OCI-M2 (cell line): ENCODE measurements at regions not wholly inside any gene's neighbourhood (a gene's known extent, or its start where the extent isn't known, plus 50 kb on each side); places are given as distances from the start of the nearest gene placed in this dataset.

Source experiments
- DNase-seq: peaks from one replicate; lab custom pipeline; 2025; ENCODE audit not compliant: unreplicated experiment; lab: John Stamatoyannopoulos, UW

DNA sequence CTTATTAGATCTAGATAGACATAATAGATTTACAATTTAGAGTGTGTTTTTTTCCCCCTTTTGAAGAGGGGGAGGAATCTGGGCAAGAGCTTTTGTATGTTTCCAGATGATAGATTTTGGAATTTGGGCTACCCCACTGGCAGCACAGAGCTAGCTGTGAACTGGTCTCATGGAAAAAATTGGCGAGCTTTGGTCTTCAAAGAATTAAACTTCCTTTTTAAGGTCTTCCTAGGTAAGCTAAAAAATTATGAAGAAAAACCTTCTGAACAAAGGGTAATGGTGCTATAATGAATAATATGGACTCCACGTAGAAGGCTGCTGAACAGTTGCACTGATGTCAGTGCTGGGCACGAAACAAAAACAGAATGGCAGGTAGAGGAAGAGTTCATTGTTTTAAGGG, 109.3 kb downstream of the ZIC5 start:
- DNase-seq: no peak

DNA sequence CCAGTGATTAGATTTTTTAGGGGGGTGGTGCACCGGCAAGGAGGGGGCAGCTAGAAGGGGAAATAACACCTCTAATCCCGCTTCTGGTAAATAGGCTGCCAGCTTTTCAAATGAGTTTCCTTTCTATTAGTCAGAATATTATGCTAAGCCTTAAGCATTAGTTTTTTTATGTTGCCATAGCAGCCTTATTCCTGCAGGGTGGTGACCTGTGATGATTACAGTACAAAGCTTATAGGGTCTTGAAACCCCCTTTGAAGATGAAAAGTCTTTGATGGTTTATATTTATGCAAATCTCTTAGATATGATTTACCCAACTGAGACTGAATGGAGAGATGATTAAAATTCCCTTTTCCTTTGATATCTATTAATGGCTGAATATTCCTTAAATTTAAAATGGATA, 109.8 kb downstream of the ZIC5 start:
- DNase-seq: no peak

DNA sequence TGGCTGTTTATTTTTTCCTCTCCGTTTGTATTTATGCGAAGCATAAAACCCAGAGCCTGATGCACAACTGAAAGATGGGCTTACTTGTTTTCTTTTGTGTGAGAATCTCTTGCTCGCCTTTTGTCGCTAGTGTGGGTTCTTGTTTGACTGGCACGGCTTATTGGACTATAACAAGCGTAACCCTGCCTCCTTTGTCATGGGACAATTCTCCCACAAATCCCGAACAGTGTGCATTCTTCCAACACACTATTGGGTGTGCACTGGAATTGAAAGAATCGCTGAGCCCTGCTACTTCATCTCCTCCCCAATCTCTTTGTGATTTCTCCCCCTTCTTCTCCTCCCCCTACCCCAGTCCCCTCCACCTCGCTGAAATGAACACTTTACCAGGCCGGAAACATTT, 110.8 kb downstream of the ZIC5 start:
- DNase-seq: no peak

DNA sequence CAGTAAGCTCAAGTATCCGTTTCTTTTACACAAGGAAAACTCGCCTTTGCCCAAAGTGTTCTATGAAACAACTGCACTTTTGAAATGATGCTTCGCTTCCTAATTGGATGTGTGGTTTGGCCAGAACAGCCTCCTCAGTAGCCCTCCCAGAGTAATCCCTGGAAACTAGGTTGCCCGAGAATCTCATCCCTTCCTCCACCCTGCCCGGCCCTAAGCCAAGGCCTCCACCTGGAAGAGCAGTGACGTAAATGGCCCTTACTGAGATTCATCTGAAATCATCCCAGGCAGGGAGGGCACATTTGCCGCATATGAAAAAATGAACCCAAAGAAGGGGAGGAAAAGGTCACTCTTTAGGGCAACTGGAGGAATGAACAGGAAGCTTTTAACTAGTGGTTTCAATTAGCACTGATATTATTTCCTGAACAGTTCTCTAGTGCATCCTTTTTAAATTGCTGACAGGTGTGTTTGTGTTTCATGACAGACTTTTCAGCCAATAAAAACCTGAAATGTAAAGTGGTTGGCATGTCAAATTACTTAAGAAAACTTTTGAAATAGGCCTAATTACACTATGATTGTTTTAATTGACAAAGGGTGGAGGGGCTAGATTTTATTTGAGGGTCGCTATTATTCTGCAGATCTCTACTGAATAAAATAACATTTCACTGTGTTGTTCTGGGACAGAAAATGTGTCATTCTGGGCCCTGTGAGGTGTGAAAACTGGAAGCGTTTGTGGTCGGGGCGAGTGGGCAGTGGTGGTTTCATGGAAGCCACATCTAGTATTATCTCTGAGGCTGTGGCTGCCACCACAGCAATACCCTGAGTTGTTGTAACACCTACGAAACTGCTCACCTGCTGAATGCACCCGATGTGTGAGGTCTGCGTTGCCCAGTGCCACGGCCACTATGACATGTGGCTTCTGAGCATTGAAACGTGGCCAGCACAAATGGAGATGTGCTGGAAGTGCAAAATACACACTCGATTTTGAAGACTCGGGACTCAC, 112.1 kb downstream of the ZIC5 start:
- no peak for DNase-seq

DNA sequence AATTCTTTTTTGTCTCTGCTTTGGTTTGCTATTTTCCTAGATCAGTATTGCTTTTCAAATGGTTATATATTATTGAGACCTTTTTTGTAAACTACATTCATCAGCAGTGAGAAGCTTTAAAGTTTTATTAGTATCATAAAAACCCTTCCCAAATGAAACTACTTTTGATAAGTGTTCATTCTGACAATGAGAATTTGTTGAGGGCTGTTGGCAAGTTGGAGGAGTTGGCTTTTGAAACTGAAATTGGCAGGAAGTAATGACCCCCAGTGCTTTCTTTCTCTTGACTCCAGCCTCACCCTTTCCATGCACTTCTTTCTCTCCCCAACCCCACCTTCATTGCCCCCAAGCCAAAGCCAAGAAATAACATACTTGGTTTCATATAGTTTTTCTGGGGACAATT, 113.8 kb downstream of the ZIC5 start:
- no peak for DNase-seq

DNA sequence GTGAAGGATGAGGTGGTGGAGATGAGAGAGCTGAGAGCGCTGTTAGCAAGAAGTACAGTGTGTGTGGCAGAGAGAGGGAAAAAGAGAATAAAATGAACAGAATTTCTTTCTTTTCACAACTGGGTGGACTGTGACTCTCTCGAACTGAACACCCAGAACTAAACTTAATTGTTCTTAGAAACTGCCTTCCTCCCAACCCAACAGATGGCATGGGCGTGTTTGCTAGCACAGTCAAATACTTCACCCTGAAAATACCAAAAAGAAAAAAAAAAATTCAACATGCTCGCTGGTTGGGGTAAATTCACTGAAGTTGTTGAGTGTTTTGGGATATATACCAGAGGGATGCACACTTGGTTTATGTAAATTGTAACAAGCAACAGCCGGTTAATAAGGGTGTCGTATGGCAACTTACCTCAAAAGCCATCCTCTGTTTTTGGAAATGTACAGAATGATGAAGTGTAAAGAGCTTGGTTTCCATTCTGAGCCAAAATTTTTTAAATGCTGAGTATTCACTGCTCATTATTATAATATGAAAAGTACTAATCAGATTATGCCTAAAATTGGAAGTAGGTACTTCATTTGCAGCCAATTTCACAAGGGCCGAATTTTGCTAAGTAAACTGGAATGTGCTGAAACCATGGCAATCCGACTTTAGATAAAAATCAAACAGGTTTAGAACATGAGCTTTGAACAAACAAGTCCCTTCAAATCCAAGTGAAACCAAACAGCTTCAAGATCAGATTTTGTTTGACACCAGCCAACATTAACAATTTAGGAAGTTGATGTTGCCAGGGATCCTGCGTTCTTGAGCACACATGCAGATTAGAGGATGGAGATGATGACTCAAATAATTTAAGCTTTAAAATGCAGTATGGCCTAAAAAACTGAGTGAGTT, 115.8 kb downstream of the ZIC5 start:
- no peak for DNase-seq

DNA sequence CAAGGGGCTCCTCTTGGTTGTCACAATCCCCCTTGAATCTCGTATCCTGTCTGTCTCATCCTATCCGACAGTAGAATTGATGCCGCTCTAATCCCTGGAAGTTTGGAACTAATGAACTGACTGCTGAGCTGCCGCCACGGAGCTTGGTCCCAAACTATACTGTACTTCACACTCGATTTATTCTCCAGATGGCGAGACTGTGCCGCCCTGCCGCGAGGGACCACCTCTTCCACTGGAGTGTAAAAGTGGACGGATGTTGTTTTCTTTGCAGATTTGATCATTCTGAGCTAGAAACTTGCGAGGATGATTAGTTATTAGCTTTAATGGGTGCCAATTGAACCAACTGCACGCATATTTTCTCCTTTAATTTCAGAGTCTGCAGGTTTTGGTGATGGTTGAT, 117.2 kb downstream of the ZIC5 start:
- no peak for DNase-seq

DNA sequence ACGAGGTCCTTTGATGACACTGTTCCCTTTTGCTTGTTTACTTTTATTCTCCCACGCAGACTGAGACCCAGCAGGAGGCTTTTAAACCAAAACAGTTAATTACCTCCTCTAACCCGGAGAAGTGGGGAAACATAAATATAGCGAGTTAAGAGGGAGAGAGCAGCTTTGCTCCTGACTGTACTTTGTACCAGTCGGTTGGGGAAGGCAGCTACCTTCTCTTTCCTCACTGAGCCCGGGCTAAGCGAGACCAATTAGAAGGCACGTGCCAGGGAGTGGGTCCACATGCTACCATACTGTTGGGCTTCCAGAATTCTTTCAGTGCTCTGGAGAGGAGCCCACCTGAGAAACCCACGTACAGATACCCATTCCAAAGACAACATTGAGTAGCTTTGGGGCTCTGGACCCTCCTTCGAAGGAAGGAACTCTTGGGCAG, 124.2 kb downstream of the ZIC5 start:
- no peak for DNase-seq

DNA sequence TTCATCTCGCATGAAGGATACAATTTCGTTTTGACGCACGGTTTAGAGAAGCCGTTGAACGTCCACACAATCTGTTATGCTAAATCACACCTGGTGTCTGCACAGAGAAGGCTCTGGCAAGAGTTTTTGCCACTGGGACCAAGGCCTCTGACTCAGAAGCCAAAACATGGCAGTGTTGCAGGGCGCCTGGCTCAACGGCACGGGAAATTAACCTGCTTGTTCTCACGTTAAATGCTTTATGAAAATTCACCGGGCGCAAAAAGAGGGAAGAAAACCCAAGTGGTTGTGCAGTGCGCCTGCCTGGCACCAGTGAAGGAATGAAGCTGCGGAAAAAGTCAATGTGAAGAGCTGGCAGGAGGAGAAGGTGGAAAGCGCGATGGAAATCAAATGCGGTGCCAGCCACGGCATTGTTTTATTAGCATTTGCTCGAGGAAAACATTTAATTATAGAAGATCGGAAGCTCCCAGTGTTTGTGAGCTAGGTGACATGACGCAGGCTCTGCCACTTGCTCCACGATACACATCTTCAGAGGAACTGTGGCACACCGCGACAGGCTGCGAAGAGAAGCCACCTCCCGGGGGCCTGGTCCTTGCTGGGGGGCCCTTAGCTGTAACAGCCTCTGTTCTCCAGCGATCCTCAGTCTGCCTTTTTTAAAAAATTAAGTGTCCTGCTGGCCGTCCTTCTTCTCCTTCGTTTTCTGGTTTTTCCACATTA, 126.2 kb downstream of the ZIC5 start:
- no peak for DNase-seq

DNA sequence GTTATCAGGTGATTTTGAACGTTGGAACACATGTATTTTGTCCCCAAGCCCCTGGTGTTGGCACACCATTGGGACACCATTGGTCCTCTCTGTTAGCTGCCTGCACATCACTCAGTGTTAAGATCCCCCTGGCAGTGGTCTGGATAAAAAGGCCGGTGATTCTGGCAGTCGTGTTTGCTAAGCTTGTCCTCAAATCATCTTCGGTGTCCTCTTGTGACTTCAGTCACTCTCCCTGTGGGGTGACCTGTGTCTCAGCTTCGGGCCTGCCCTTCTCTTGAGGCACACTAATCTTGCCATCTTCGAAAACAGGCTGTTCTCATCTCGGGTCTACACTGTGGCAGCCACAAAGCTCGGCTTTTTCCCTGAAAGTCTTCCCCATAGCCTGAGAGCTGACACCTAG, 127.1 kb downstream of the ZIC5 start:
- no peak for DNase-seq

DNA sequence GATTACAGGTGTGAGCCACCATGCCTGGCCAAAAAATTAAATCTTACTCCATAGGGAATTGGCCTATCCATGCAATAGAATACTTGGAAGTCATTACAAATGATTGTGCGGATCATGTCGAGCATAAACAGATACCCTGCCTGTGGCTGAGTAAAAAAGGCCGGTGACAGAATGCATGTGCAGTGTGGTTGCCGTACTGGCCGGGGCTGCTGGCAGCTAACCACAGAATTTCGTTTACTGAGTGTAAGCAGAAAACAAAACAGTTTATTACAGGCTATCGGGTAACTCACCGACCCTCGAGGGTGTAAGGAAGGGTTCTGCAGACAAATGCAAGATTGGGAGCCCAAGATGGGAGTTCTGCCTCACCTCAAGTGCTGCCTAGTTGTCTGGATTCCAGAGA, 127.7 kb downstream of the ZIC5 start:
- no peak for DNase-seq

DNA sequence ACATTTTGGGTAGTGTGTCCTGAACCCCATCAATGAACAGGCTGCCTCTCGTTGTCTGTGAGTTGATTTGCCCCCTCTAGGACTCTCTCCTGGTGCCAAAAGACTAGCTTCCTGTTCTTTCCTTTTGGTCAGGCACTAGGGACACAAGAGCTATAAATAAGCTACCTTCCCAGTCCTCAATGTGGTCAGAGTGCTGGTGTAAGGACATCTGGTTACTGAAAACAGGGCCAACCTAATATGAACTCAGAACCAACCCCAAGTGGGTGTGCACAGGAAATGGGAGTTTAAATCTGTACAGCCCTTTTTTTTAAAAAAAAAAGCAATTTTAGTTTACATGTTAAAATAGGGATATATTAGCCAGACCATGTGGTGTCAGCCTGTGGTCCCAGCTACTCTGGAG, 129.2 kb downstream of the ZIC5 start:
- no peak for DNase-seq

DNA sequence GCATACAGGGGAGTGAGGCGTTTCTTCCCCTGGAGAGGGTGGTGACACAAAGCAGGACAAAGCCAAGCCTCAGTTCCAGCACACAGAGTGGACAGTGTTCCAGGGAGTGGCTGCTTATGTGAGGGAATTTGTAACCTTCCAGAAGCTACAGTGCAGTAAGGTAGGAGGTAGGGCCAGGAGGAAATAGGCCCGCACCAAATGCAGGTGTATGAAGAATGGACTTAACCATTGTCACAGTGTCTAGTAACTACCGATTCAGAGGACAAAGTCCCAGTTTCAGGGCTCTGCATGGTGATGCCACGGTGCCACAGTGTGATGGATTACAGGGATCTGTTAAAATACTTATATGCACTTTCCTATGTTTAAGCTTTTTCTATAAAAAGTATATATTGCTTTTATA, 135.3 kb downstream of the ZIC5 start:
- no peak for DNase-seq

DNA sequence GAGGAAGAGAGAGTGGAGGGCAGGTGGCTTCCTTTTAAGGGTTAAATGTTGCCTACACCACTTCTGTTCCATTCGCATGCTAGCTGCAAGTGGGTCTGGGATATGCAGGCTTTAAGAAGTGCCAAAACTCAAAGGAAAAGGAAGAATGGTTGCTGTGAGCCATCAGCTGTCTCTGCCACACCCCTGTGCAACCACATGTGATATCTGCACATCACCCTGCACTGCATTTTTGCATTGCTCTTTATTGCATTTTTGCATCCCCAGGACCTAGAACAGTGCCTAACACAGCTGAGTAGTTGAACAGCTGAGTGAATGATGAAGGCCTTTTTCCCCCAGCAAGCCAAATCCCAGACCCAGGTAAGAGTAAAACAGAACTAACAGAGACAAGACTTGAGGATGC, 136.1 kb downstream of the ZIC5 start:
- DNase-seq: no peak

DNA sequence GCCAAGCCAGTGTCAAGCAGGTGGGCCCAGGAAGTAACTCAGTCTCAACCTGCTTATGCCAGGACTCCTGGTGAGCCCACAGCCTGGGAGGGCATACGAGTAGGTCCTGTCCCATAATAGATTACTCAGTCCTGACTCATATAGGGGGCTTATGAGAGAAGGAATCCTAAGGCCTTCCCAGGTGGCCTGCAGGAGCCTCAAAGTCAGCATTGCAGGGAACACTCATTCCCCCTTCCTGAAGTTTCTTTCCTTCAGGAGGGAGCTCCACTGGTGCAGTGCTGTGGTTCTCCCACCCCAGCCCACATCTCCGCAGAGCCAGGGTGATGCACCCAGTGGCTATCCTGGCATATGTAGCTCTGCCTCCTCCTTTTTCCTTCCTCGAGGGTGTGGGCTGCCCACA, 137.3 kb downstream of the ZIC5 start:
- DNase-seq: no peak

DNA sequence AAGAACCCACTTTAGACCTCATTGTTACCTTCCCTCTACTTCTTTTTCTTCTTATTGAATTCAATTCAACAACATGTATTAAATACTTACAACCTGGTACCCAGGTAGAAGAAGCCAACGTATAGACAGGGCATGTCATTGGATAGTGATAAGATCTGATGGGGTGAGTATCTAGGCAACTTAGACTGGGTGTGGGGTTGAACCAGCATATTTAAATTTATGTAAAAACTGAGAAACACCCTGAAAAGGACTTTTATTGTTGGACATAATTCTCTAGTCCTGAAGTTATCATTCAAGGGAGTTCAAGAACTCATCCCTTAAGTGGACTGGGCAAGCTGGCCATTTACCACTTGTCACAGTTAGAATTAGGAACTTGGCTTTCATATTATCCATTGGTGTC, 139.2 kb downstream of the ZIC5 start:
- no peak for DNase-seq

DNA sequence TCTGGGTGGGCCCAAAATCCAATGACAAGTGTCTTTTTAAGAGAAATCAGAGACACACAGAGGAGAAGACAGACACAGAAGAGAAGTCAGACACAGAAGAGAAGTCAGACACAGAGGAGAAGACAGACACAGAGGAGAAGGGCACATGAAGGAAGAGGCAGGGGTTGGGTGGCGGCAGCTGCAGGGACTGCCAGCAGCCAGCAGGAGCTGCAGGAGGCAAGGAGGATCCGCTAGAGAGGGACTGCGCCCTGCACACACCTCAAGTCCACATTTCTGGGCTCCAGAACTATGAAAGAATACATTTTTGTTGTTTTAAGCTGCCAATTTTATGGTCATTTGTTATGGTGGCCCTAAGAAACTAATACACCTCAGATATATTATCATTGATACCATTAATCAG, 140.6 kb downstream of the ZIC5 start:
- no peak for DNase-seq

DNA sequence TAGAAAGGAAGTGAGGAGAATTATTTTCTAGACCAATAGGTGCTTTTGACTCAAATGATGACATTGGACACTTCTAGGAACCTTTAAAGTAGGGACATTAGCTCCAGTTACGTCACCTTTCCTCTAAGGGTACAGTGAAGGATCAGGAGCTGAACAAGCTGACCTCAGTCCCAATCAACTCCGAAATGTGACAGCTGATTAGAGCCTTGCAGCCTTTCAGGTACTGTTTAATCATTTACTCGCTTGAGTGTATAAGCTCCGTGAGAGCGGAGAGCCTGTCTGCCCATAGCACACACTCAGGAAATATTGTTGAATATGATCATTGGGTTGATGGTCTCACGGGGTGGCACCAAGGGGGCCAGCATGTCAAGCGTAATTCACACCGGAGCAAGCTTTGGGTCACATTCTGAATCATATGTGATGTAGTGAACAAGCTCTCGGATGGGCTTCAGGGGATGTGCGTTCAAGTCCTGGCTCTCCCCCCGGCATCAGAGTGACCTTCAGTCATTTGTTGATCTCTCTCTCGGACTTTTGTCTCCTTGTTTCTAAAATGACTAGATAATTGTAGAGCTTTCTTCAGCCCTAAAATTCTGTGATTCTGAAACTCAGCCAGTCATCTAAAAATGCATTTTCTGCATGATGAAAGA, 141.9 kb downstream of the ZIC5 start:
- no peak for DNase-seq

DNA sequence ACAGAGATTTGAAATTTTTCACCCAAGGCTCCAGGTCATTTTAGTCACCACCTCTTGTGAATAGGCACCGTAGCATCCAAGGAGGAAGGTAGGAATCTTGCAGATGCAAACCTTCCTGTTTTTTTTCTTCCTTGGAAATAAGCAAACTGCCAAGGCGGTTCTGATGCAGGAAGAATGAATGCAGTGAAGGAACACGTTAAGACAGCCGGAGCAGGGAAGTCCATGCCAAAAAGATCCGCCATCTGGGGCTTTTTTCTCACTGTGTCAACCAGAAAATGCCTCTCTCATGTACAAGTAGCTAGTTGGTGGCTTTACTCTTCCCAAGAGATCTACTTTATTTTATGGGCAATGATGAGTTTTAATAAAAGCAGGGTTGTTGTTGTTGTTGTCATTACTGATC, 142.4 kb downstream of the ZIC5 start:
- DNase-seq: no peak

DNA sequence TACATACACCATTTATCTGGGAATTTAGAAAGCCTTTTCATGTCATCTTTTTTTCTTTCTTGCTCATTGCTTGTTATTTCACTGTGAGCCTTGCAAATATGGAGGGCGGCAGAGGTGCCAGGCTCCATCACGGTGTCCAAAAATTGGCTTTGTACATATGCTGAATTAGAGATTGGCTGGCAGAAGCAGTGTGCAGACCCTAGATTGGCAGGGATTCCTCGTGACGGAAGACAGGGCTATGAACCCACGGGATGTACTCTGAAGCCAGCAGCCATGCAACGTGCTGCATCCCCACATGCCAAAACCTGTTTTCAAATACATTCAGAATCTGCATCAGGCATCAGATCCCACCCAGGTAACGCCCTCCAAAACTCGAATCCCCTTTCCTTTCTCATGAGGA, 142.8 kb downstream of the ZIC5 start:
- DNase-seq: no peak

DNA sequence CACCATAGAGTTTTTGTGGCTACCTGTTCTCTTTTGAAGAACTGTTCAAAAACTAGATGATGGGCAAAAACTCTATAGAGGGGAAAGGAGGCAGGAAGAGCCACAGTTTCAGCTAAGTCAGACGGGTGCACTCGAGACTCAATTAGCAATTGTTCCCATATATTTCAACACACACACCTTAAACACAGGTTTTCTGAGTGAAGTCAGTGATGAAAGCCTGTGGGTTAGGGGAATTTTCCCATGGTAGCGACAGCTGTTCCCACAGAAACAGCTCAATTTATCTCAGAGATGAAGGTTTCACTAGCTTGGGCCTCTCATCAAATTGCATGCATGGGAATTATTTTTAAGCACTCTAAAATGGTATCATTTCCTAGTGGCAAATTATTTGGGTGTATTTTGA, 143.4 kb downstream of the ZIC5 start:
- DNase-seq: no peak
